ENCODE measurements at regions not wholly inside any gene's neighbourhood (a gene's known extent, or its start where the extent isn't known, plus 50 kb on each side); places are given as distances from the start of the nearest gene placed in this dataset.

DNA sequence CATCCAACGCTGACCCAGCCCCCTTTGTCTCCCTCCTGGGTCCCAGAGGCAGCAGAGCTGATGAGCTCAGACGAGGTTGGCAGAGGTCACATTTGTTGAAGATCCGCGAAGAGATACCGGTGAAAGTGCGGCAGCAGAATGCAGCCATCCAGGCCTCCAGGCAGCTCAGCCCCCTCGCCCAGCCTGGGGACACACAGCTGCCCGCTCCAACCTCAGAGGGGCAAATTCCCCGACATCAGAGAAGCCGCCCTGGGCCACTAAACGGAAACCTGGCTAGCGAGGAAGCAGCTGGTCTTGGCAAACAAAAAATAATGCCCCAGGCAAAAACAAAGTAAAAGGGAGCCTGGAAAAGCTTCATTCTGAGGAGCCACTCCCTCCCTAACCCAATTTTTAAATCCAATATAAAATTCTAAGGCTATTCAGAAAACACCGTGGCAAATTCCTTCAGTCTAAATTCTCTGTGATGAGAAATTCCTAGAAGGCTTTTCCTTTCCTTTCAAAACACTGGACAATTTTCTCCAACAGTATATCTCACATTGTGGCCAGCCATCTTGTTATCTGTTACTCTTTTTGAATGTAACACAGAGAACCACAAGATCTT is 262.4 kb downstream of the SS18 start:
- Histone ChIP-seq H3K4ac (ENCODE audit: low read depth, low read length) (peak overlapping the region; percentile 50), H3K27ac (ENCODE audit: insufficient read depth, low read length) (no peak overlapping the region; the same call in 1 of the 2 replicates), H3K4me1 (ENCODE audit: control insufficient read depth, insufficient read depth, low read length) (peaks cover 14% of the 10 kb centered on the region), H4K91ac (ENCODE audit: insufficient read depth, low read depth, low read length) (peak overlapping the region; percentile 23; the same call in 1 of the 2 replicates), H3K4me3 (ENCODE audit: insufficient read depth, low read depth, low read length) (no peak overlapping the region), H4K20me1 (ENCODE audit: insufficient read depth, low read length) (no peaks in the 10 kb centered on the region), H3K9ac (ENCODE audit: low read depth, low read length) (no peak overlapping the region), H3K9me3 (ENCODE audit: control insufficient read depth, insufficient read depth, low read length) (no peaks in the 10 kb centered on the region), H2BK20ac (ENCODE audit: low read depth, low read length) (peak overlapping the region; percentile 56), H3K18ac (ENCODE audit: low read depth, low read length) (peak overlapping the region; percentile 14), H4K5ac (ENCODE audit: low read depth, low read length) (no peak overlapping the region), H2AFZ (replicated peaks; ENCODE audit: low read length, poor library complexity) (peak overlapping the region; percentile 35), H3K79me1 (ENCODE audit: low read depth in 1 of 2, low read length in 2 of 2) (no peaks in the 10 kb centered on the region), H3K14ac (replicated peaks; ENCODE audit: low read depth, low read length) (peak overlapping the region; percentile 80; the same call in 1 of the 2 replicates), H3K56ac (ENCODE audit: extremely low read depth, insufficient read depth, low read length) (no peak overlapping the region), H4K8ac (ENCODE audit: low read depth in 2 of 2, low read length in 2 of 2) (0 out of 4 replicates have a peak overlapping the region, but pooled peaks of 1 of the 2 experiments have one; percentile 38), H2BK15ac (ENCODE audit: low read depth, low read length) (0 out of 3 replicates have a peak overlapping the region, but pooled peaks have one; percentile 62), H3K4me2 (ENCODE audit: low read depth, low read length) (peak overlapping the region; percentile 37), H2BK5ac (ENCODE audit: low read depth, low read length, poor library complexity, severe bottlenecking) (no peak overlapping the region), H3K27me3 (ENCODE audit: control insufficient read depth, insufficient read depth, low read length) (no peaks in the 10 kb centered on the region), H2AK5ac (ENCODE audit: low read depth, low read length) (peak overlapping the region; percentile 14; the same call in 1 of the 2 replicates), H2BK120ac (ENCODE audit: low read depth, low read length) (peak overlapping the region; percentile 65), H3K23ac (ENCODE audit: low read depth, low read length) (no peak overlapping the region), H2AK9ac (replicated peaks; ENCODE audit: low read depth, low read length, poor library complexity) (no peak overlapping the region), H3K36me3 (ENCODE audit: control insufficient read depth, insufficient read depth, low read length) (no peaks in the 10 kb centered on the region), H3K9me1 (ENCODE audit: insufficient read depth, low read length) (peaks cover 15% of the 10 kb centered on the region; the same call in 1 of the 2 replicates)
- BruUV-seq (replicated peaks) = no TSS peak
- ATAC-seq (ENCODE audit: low read depth) = peak; percentile 37
- dilution Hi-C loops (cut with HindIII; ENCODE audit: low sequenced_read_pairs, unreplicated experiment) = no loop called here
- CTCF ChIA-PET = interaction anchor here (0.5 to 2.4 kb wide), 2 partner anchors 11 to 1284 kb away, joined by 3 to 5 read pairs; no protein-coding TSS in a partner anchor
- POLR2A ChIA-PET (ENCODE audit: unreplicated experiment) = no interaction called here
- in situ Hi-C loops (cut with MboI; ENCODE audit: low sequenced_read_pairs) = loop anchor here (25.0 kb wide), 2 partner anchors 266 to 466 kb away; partner anchors contain the start of gene ZNF521
- intact Hi-C loops (cut with micrococcal nuclease) = loop anchor here (2.0 kb wide), 1 partner anchor 325 kb away; no protein-coding TSS in a partner anchor
- peak; percentile 45 for DNase-seq
- 46% methylated on average over 6 of the region's 13 CpGs; no CpG with 5 or more reads in 1 of the 2 experiments for WGBS, 2 experiments (ENCODE audit: extremely low coverage in 2 of 2, insufficient read length in 1 of 2)
- TF ChIP-seq MAZ (IDR thresholded peaks at IDR 0.05; ENCODE audit: borderline replicate concordance, low read depth, low read length) (no peak), CEBPB (IDR thresholded peaks at IDR 0.05; ENCODE audit: low read depth, low read length) (no peak), SMC3 (IDR thresholded peaks at IDR 0.05; ENCODE audit: low read depth, low read length) (no peak), MXI1 (IDR thresholded peaks at IDR 0.05; ENCODE audit: borderline replicate concordance, low read depth, low read length) (no peak), BHLHE40 (IDR thresholded peaks at IDR 0.05; ENCODE audit: low read depth, low read length) (no peak), RCOR1 (IDR thresholded peaks at IDR 0.05; ENCODE audit: insufficient replicate concordance, low read length) (no peak), POLR2A (IDR thresholded peaks at IDR 0.05; ENCODE audit: low read depth, low read length) (no peak), FOS (IDR thresholded peaks at IDR 0.05; ENCODE audit: low read depth, low read length) (no peak), NFE2L2 (IDR thresholded peaks at IDR 0.05; ENCODE audit: low read depth, low read length) (no peak), RFX5 (IDR thresholded peaks at IDR 0.05; ENCODE audit: low read depth, low read length) (no peak), MAFK (IDR thresholded peaks at IDR 0.05; ENCODE audit: low read depth, low read length) (no peak), CHD1 (IDR thresholded peaks at IDR 0.05; ENCODE audit: low read depth, low read length) (no peak)
- TF ChIP-seq, protein P1, sequence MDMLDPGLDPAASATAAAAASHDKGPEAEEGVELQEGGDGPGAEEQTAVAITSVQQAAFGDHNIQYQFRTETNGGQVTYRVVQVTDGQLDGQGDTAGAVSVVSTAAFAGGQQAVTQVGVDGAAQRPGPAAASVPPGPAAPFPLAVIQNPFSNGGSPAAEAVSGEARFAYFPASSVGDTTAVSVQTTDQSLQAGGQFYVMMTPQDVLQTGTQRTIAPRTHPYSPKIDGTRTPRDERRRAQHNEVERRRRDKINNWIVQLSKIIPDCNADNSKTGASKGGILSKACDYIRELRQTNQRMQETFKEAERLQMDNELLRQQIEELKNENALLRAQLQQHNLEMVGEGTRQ (IDR thresholded peaks at IDR 0.05; ENCODE audit: low read depth, low read length) = no peak
- TF ChIP-seq, protein P2, sequence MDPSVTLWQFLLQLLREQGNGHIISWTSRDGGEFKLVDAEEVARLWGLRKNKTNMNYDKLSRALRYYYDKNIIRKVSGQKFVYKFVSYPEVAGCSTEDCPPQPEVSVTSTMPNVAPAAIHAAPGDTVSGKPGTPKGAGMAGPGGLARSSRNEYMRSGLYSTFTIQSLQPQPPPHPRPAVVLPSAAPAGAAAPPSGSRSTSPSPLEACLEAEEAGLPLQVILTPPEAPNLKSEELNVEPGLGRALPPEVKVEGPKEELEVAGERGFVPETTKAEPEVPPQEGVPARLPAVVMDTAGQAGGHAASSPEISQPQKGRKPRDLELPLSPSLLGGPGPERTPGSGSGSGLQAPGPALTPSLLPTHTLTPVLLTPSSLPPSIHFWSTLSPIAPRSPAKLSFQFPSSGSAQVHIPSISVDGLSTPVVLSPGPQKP (IDR thresholded peaks at IDR 0.05; ENCODE audit: borderline replicate concordance, low read depth, low read length) = no peak
- TF ChIP-seq, protein P3, sequence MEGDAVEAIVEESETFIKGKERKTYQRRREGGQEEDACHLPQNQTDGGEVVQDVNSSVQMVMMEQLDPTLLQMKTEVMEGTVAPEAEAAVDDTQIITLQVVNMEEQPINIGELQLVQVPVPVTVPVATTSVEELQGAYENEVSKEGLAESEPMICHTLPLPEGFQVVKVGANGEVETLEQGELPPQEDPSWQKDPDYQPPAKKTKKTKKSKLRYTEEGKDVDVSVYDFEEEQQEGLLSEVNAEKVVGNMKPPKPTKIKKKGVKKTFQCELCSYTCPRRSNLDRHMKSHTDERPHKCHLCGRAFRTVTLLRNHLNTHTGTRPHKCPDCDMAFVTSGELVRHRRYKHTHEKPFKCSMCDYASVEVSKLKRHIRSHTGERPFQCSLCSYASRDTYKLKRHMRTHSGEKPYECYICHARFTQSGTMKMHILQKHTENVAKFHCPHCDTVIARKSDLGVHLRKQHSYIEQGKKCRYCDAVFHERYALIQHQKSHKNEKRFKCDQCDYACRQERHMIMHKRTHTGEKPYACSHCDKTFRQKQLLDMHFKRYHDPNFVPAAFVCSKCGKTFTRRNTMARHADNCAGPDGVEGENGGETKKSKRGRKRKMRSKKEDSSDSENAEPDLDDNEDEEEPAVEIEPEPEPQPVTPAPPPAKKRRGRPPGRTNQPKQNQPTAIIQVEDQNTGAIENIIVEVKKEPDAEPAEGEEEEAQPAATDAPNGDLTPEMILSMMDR (conservative IDR thresholded peaks at IDR 0.05; ENCODE audit: low read depth, low read length) = no peak

Measured in IMR-90 (cell line).